ENCODE measurements at regions not wholly inside any gene's neighbourhood (a gene's known extent, or its start where the extent isn't known, plus 50 kb on each side); places are given as distances from the start of the nearest gene placed in this dataset.
"Not testable (repeated sequence)": the region's sequence is repeated elsewhere in the genome, so short reads cannot be mapped to it uniquely, and the experiment has no call there.

GRCh38 chr5:83850412-83850811 lies 129.8 kb upstream of the HAPLN1 start:
- TF ChIP-seq ZNF121 (tag by site-specific recombination; IDR thresholded peaks at IDR 0.05); CTCF (tag by site-specific recombination; IDR thresholded peaks at IDR 0.05); YY1 (tag by site-specific recombination; IDR thresholded peaks at IDR 0.05); ZEB2 (tag by site-specific recombination; IDR thresholded peaks at IDR 0.05); HOXD13 (CRISPR knock-in tag; IDR thresholded peaks at IDR 0.05; ENCODE audit: borderline replicate concordance); BCL11A (tag by site-specific recombination; IDR thresholded peaks at IDR 0.05; ENCODE audit: low read depth): not testable (repeated sequence)
- TF ChIP-seq, protein P1, sequence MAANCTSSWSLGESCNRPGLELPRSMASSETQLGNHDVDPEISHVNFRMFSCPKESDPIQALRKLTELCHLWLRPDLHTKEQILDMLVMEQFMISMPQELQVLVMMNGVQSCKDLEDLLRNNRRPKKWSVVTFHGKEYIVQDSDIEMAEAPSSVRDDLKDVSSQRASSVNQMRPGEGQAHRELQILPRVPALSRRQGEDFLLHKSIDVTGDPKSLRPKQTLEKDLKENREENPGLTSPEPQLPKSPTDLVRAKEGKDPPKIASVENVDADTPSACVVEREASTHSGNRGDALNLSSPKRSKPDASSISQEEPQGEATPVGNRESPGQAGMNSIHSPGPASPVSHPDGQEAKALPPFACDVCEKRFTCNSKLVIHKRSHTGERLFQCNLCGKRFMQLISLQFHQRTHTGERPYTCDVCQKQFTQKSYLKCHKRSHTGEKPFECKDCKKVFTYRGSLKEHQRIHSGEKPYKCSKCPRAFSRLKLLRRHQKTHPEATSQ (tag by site-specific recombination; IDR thresholded peaks at IDR 0.05): not testable (repeated sequence)
